Cardiac septum (tissue), 1 donor: ENCODE measurements at regions not wholly inside any gene's neighbourhood (a gene's known extent, or its start where the extent isn't known, plus 50 kb on each side); places are given as distances from the start of the nearest gene placed in this dataset.

Source experiments
- DNase-seq: peaks from one replicate; pipeline ENCODE4 v3.0.0-alpha.2; 2020; ENCODE audit warnings: low spot score
- intact Hi-C: fragments of 100-400 bp; cut with DNase I; formaldehyde crosslinking; loops from one replicate; pipeline ENCODE4 v1.14.0; 2022
- donor health status: DM: no; HTN: no; CAD: no.

- no peak for DNase-seq
- intact Hi-C loops = no loop called here
Observed at GRCh38 chr6:56407883-56408410, 160.6 kb upstream of the COL21A1 start.

GRCh38 chr6:56406276-56407269, 159.2 kb upstream of the COL21A1 start:
- DNase-seq = no peak
- intact Hi-C loops = no loop called here

GRCh38 chr6:56404599-56404998, 157.2 kb upstream of the COL21A1 start:
- intact Hi-C loops = no loop called here
- DNase-seq = no peak

GRCh38 chr6:56403745-56404144, 156.4 kb upstream of the COL21A1 start:
- DNase-seq = no peak
- intact Hi-C loops = no loop called here

GRCh38 chr6:56401477-56402070, 154.2 kb upstream of the COL21A1 start:
- intact Hi-C loops = no loop called here
- DNase-seq = no peak

- no peak for DNase-seq
- intact Hi-C loops = no loop called here
Observed at GRCh38 chr6:56400273-56400672, 152.9 kb upstream of the COL21A1 start.

- intact Hi-C loops = no loop called here
- DNase-seq = no peak
Observed at GRCh38 chr6:56399672-56400263, 152.4 kb upstream of the COL21A1 start.

- no peak for DNase-seq
- intact Hi-C loops = no loop called here
Observed at GRCh38 chr6:56399250-56399671, 151.9 kb upstream of the COL21A1 start.

- DNase-seq = no peak
- intact Hi-C loops = no loop called here
Observed at GRCh38 chr6:56396435-56396834, 149.1 kb upstream of the COL21A1 start.

GRCh38 chr6:56393615-56394612, 146.5 kb upstream of the COL21A1 start:
- DNase-seq = no peak
- intact Hi-C loops = no loop called here

GRCh38 chr6:56388415-56388755, 141.0 kb upstream of the COL21A1 start:
- intact Hi-C loops = no loop called here

GRCh38 chr6:56387621-56388414, 140.4 kb upstream of the COL21A1 start:
- intact Hi-C loops = no loop called here
- DNase-seq = no peak

More at GRCh38 chr6:56388415-56388755, 141.0 kb upstream of the COL21A1 start:
- no peak for DNase-seq

GRCh38 chr6:56386717-56387116, 139.3 kb upstream of the COL21A1 start:
- intact Hi-C loops = no loop called here

GRCh38 chr6:56385981-56386593, 138.7 kb upstream of the COL21A1 start:
- intact Hi-C loops = no loop called here
- DNase-seq = no peak

More at GRCh38 chr6:56386717-56387116, 139.3 kb upstream of the COL21A1 start:
- DNase-seq = no peak

GRCh38 chr6:56383160-56383559, 135.8 kb upstream of the COL21A1 start:
- DNase-seq = no peak

GRCh38 chr6:56382416-56382940, 135.1 kb upstream of the COL21A1 start:
- intact Hi-C loops = no loop called here
- no peak for DNase-seq

More at GRCh38 chr6:56383160-56383559, 135.8 kb upstream of the COL21A1 start:
- intact Hi-C loops = no loop called here

GRCh38 chr6:56381801-56382251, 134.4 kb upstream of the COL21A1 start:
- no peak for DNase-seq
- intact Hi-C loops = no loop called here

GRCh38 chr6:56380476-56380875, 133.1 kb upstream of the COL21A1 start:
- DNase-seq = no peak
- intact Hi-C loops = no loop called here
